SK-N-SH treated with all-trans-retinoic acid at 6 μM for 48 hours (cell line): ENCODE measurements at regions not wholly inside any gene's neighbourhood (a gene's known extent, or its start where the extent isn't known, plus 50 kb on each side); places are given as distances from the start of the nearest gene placed in this dataset.
"Not testable (repeated sequence)": the region's sequence is repeated elsewhere in the genome, so short reads cannot be mapped to it uniquely, and the experiment has no call there.

Source experiments
- ATAC-seq: fragments of 200-7000 bp; cut with Tn5 transposase; 3 replicates; pipeline ENCODE4 v1.9.1; 2020; ENCODE audit warnings: mild to moderate bottlenecking, moderate library complexity
- ARNTL ChIP-seq: fragments of 450-650 bp; formaldehyde crosslinking; IDR thresholded peaks from 2 replicates; pipeline ENCODE4 v1.5.0; 2020; ENCODE audit warnings: low read depth, mild to moderate bottlenecking, moderate library complexity, borderline replicate concordance
- BACH2 ChIP-seq: fragments of 250-450 bp; sonication (Bioruptor Pico); IDR thresholded peaks from 2 replicates; pipeline ENCODE4 v1.9.0; 2021; ENCODE audit warnings: mild to moderate bottlenecking, borderline replicate concordance
- CREB5 ChIP-seq: fragments of 250-450 bp; sonication (Bioruptor Pico); IDR thresholded peaks from 2 replicates; pipeline ENCODE4 v1.5.1; 2020; ENCODE audit warnings: low read depth, mild to moderate bottlenecking, moderate library complexity
- CSDC2 ChIP-seq: fragments of 250-450 bp; sonication (Bioruptor Pico); IDR thresholded peaks from 2 replicates; pipeline ENCODE4 v1.5.0; 2020; ENCODE audit warnings: mild to moderate bottlenecking, moderate library complexity
- CSRNP3 ChIP-seq: fragments of 250-450 bp; sonication (Bioruptor Pico); IDR thresholded peaks from 2 replicates; pipeline ENCODE4 v1.5.1; 2021; ENCODE audit warnings: mild to moderate bottlenecking, moderate library complexity
- ESRRG ChIP-seq: fragments of 250-450 bp; sonication (Bioruptor Pico); IDR thresholded peaks from 2 replicates; pipeline ENCODE4 v1.6.1; 2021; ENCODE audit warnings: mild to moderate bottlenecking
- GLIS3 ChIP-seq: fragments of 250-450 bp; sonication (Bioruptor Pico); IDR thresholded peaks from 2 replicates; pipeline ENCODE4 v1.5.0; 2020; ENCODE audit warnings: mild to moderate bottlenecking, moderate library complexity
- ISL1 ChIP-seq: fragments of 250-450 bp; sonication (Bioruptor Pico); IDR thresholded peaks from 2 replicates; pipeline ENCODE4 v2.1.2; 2022; ENCODE audit warnings: mild to moderate bottlenecking, moderate library complexity
- PATZ1 ChIP-seq: fragments of 250-450 bp; sonication (Bioruptor Pico); IDR thresholded peaks from 2 replicates; pipeline ENCODE4 v1.8.0; 2020; ENCODE audit warnings: mild to moderate bottlenecking, moderate library complexity, borderline replicate concordance
- POU6F1 ChIP-seq: fragments of 250-450 bp; sonication (Bioruptor Pico); IDR thresholded peaks from 2 replicates; pipeline ENCODE4 v1.8.0; 2021; ENCODE audit warnings: low read depth, mild to moderate bottlenecking, moderate library complexity, borderline replicate concordance
- PPARA ChIP-seq: fragments of 250-450 bp; sonication (Bioruptor Pico); IDR thresholded peaks from 2 replicates; pipeline ENCODE4 v1.5.0; 2020; ENCODE audit warnings: mild to moderate bottlenecking, borderline replicate concordance
- RARB ChIP-seq: fragments of 250-450 bp; sonication (Bioruptor Pico); IDR thresholded peaks from 2 replicates; pipeline ENCODE4 v1.8.0; 2021; ENCODE audit warnings: mild to moderate bottlenecking, moderate library complexity
- SNAI2 ChIP-seq: fragments of 250-450 bp; sonication (Bioruptor Pico); IDR thresholded peaks from 2 replicates; pipeline ENCODE4 v1.5.0; 2020; ENCODE audit warnings: mild to moderate bottlenecking, moderate library complexity
- TCF4 ChIP-seq: fragments of 250-450 bp; sonication (Bioruptor Pico); IDR thresholded peaks from 2 replicates; pipeline ENCODE4 v1.8.0; 2021; ENCODE audit warnings: mild to moderate bottlenecking, moderate library complexity, borderline replicate concordance
- TSHZ2 ChIP-seq: fragments of 250-450 bp; sonication (Bioruptor Pico); IDR thresholded peaks from 2 replicates; pipeline ENCODE4 v1.5.0; 2020; ENCODE audit warnings: mild to moderate bottlenecking, moderate library complexity
- ZC3H10 ChIP-seq: fragments of 250-450 bp; sonication (Bioruptor Pico); IDR thresholded peaks from 2 replicates; pipeline ENCODE4 v1.5.1; 2021; ENCODE audit warnings: mild to moderate bottlenecking, moderate library complexity
- ZFP3 ChIP-seq: fragments of 250-450 bp; sonication (Bioruptor Pico); IDR thresholded peaks from 2 replicates; pipeline ENCODE4 v1.5.0; 2020; ENCODE audit warnings: mild to moderate bottlenecking, moderate library complexity
- ZFP30 ChIP-seq: fragments of 450-650 bp; formaldehyde crosslinking; IDR thresholded peaks from 2 replicates; pipeline ENCODE4 v1.5.0; 2022; ENCODE audit warnings: mild to moderate bottlenecking, moderate library complexity
- ZNF565 ChIP-seq: fragments of 450-650 bp; formaldehyde crosslinking; conservative IDR thresholded peaks from 2 replicates; pipeline ENCODE4 v1.5.0; 2020; ENCODE audit warnings: low read depth, mild to moderate bottlenecking, moderate library complexity
- ZNF70 ChIP-seq: fragments of 450-650 bp; formaldehyde crosslinking; IDR thresholded peaks from 2 replicates; pipeline ENCODE4 v1.5.0; 2020; ENCODE audit warnings: mild to moderate bottlenecking, moderate library complexity
- ZNF8 ChIP-seq: fragments of 450-650 bp; formaldehyde crosslinking; IDR thresholded peaks from 2 replicates; pipeline ENCODE4 v1.5.0; 2020; ENCODE audit warnings: mild to moderate bottlenecking, moderate library complexity

GRCh38 chrX:51242212-51242611 lies 90.4 kb upstream of the NUDT10 start:
- TF ChIP-seq GLIS3 (CRISPR knock-in tag), result no peak
- TF ChIP-seq ZFP3, result no peak
- no peak for TF ChIP-seq TSHZ2
- TF ChIP-seq PATZ1 (CRISPR knock-in tag), result no peak
- TF ChIP-seq ARNTL (CRISPR knock-in tag), result no peak
- TF ChIP-seq RARB, result no peak
- no peak for TF ChIP-seq BACH2
- no peak for TF ChIP-seq CSDC2
- no peak for TF ChIP-seq ZNF70 (CRISPR knock-in tag)
- TF ChIP-seq ESRRG (CRISPR knock-in tag), result no peak
- no peak for TF ChIP-seq POU6F1 (CRISPR knock-in tag)
- TF ChIP-seq ZNF565, result no peak
- no peak for TF ChIP-seq ZNF8
- TF ChIP-seq TCF4 (CRISPR knock-in tag), result no peak
- no peak for TF ChIP-seq PPARA (CRISPR knock-in tag)
- TF ChIP-seq CREB5 (CRISPR knock-in tag), result no peak
- ATAC-seq, result no peak

- no peak for TF ChIP-seq PATZ1 (CRISPR knock-in tag)
- no peak for TF ChIP-seq ESRRG (CRISPR knock-in tag)
- no peak for TF ChIP-seq SNAI2
- TF ChIP-seq TCF4 (CRISPR knock-in tag), result no peak
- TF ChIP-seq TSHZ2, result no peak
- TF ChIP-seq PPARA (CRISPR knock-in tag), result no peak
- no peak for TF ChIP-seq ARNTL (CRISPR knock-in tag)
- no peak for TF ChIP-seq ZC3H10 (CRISPR knock-in tag)
- no peak for TF ChIP-seq POU6F1 (CRISPR knock-in tag)
- TF ChIP-seq ISL1 (CRISPR knock-in tag), result no peak
- no peak for TF ChIP-seq CSRNP3
- TF ChIP-seq ZFP30 (CRISPR knock-in tag), result no peak
- TF ChIP-seq, all 23 proteins: peak for 0
- no peak for ATAC-seq
Measured at GRCh38 chrX:51257490-51257889, 75.1 kb upstream of the NUDT10 start.

GRCh38 chrX:51262271-51262670 lies 70.4 kb upstream of the NUDT10 start:
- ATAC-seq, result not testable (repeated sequence)
